PFSK-1 (cell line): ENCODE measurements at regions not wholly inside any gene's neighbourhood (a gene's known extent, or its start where the extent isn't known, plus 50 kb on each side); places are given as distances from the start of the nearest gene placed in this dataset.

Experiments used
- FOXP2 ChIP-seq: optimal IDR thresholded peaks from 2 replicates; pipeline ENCODE3; 2011; ENCODE audit warnings: borderline replicate concordance, control low read depth, inconsistent platforms; ENCODE audit not compliant: insufficient read depth; ENCODE audit errors: extremely low read length, extremely low read depth
- POLR2AphosphoS5 ChIP-seq: IDR thresholded peaks from 2 replicates; pipeline ENCODE4 v1.6.1; 2012; ENCODE audit warnings: low read depth, mild to moderate bottlenecking, control low read depth, low read length, moderate library complexity
- SIN3A ChIP-seq: IDR thresholded peaks from 2 replicates; pipeline ENCODE4 v1.6.1; 2012; ENCODE audit warnings: mild to moderate bottlenecking, low read length, moderate library complexity, borderline replicate concordance; ENCODE audit not compliant: insufficient read depth
- TAF1 ChIP-seq: IDR thresholded peaks from 2 replicates; pipeline ENCODE4 v1.6.1; 2012; ENCODE audit warnings: low read length, control low read depth, borderline replicate concordance; ENCODE audit not compliant: insufficient read depth
- TF ChIP-seq, protein P1 (sequence below), 2 experiments: IDR thresholded peaks; 2 replicates each; pipeline versions ENCODE4 v1.6.1 to v1.8.0; 2011 to 2012; ENCODE audit warnings: low read depth in 2 of 2, low read length in 2 of 2, control low read depth in 1 of 2, inconsistent platforms in 1 of 2, mild to moderate bottlenecking in 1 of 2, moderate library complexity in 1 of 2; ENCODE audit not compliant: insufficient read depth in 1 of 2

DNA sequence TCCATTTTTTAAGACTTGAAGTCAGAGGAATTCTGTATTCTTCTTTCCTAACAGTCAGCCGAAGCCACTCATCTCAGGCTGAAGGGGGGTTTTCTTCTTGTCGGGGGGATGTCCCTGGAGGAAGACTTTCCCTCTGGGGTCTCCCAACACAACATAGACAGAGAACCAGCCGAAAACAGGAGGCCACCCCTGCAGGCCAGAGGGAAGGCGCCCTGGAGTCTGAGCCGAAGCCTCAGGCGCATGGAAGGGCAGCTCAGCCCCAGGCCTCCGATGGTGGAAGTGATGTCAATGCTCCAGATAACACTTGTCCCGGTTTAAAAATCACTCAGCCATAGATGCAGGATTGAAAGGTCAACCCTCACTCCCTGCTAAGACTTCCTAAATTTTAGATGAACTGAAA is 1393.0 kb downstream of the TBC1D22A start:
- TF ChIP-seq, protein P1, sequence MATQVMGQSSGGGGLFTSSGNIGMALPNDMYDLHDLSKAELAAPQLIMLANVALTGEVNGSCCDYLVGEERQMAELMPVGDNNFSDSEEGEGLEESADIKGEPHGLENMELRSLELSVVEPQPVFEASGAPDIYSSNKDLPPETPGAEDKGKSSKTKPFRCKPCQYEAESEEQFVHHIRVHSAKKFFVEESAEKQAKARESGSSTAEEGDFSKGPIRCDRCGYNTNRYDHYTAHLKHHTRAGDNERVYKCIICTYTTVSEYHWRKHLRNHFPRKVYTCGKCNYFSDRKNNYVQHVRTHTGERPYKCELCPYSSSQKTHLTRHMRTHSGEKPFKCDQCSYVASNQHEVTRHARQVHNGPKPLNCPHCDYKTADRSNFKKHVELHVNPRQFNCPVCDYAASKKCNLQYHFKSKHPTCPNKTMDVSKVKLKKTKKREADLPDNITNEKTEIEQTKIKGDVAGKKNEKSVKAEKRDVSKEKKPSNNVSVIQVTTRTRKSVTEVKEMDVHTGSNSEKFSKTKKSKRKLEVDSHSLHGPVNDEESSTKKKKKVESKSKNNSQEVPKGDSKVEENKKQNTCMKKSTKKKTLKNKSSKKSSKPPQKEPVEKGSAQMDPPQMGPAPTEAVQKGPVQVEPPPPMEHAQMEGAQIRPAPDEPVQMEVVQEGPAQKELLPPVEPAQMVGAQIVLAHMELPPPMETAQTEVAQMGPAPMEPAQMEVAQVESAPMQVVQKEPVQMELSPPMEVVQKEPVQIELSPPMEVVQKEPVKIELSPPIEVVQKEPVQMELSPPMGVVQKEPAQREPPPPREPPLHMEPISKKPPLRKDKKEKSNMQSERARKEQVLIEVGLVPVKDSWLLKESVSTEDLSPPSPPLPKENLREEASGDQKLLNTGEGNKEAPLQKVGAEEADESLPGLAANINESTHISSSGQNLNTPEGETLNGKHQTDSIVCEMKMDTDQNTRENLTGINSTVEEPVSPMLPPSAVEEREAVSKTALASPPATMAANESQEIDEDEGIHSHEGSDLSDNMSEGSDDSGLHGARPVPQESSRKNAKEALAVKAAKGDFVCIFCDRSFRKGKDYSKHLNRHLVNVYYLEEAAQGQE (IDR thresholded peaks at IDR 0.05; ENCODE audit: insufficient read depth in 1 of 2, low read depth in 2 of 2, low read length in 2 of 2) = no peak
- no peak for TF ChIP-seq FOXP2
- no peak for TF ChIP-seq POLR2AphosphoS5
- TF ChIP-seq TAF1 = no peak
- no peak for TF ChIP-seq SIN3A

- no peak for TF ChIP-seq POLR2AphosphoS5
- TF ChIP-seq FOXP2 = no peak
- no peak for TF ChIP-seq SIN3A
- TF ChIP-seq TAF1 = no peak
- TF ChIP-seq, protein P1 (IDR thresholded peaks at IDR 0.05; ENCODE audit: insufficient read depth in 1 of 2, low read depth in 2 of 2, low read length in 2 of 2) = no peak
Measured at GRCh38 chr22:48154943-48155240, 1392.4 kb downstream of the TBC1D22A start.

DNA sequence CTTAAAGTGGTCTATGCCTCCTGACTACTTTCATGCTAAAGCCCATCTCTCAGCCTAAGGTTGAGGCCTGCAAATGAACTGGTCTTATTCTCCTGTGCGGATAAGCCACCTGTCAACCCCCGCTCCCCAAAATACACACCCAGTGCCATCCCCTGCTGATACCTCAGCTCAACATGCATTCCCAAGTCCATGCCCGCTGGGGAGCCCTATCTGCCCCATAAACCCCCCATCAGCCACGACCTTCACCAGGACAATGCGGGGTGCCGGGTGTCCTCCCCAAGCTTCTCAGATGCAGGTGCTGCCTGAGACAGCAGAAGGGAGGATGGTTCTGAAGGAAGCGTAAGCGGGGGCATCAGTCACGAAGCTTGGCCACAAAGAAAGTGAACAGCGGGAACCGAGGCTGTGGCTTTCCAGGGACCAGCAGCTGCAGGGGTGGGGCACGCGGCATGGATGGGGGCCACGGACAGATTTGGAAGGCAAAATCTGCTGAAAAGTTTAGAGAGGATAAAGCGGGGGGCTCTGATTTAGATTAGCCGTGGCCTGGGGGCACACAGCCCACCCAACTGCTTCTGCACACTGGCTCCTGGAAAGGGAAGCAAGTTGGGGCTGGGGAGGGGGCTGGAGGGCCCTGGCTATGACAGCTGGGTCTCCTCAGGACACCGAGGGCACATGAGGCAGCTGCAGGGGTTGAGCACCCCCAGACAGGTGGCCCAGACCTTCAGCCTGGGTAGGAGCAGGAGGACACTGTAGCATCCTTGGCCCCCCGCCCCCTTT is 1391.9 kb downstream of the TBC1D22A start:
- TF ChIP-seq, protein P1 (IDR thresholded peaks at IDR 0.05; ENCODE audit: insufficient read depth in 1 of 2, low read depth in 2 of 2, low read length in 2 of 2) = no peak
- TF ChIP-seq POLR2AphosphoS5 = no peak
- TF ChIP-seq FOXP2 = no peak
- no peak for TF ChIP-seq TAF1
- no peak for TF ChIP-seq SIN3A

DNA sequence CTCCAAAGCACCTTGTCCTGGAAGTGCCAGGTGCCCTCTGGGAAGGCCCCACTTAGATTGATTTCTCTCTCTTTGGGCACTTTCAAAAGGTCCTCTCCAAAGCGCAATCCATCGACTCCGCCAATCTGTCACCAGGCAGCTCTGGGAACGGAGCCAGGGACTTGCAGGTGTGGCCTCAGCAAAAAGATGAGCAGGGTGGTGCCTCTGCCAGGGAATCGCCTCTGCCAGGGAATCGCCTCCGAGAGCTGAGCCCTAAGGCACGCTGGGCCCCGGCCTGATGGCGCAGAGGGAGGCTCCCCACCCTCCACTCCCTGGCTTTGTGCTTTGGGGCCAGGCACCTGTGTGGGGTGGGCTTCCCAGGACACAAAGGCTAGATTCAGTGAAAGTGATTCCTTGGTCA is 1391.3 kb downstream of the TBC1D22A start:
- TF ChIP-seq POLR2AphosphoS5 = no peak
- TF ChIP-seq SIN3A = no peak
- TF ChIP-seq TAF1 = no peak
- TF ChIP-seq FOXP2 = no peak

- TF ChIP-seq FOXP2 = no peak
- no peak for TF ChIP-seq TAF1
- TF ChIP-seq, protein P1 (IDR thresholded peaks at IDR 0.05; ENCODE audit: insufficient read depth in 1 of 2, low read depth in 2 of 2, low read length in 2 of 2) = no peak
- TF ChIP-seq SIN3A = no peak
- no peak for TF ChIP-seq POLR2AphosphoS5
Measured at GRCh38 chr22:48152916-48153315, 1390.5 kb downstream of the TBC1D22A start.
